HCT116 (cell line): ENCODE measurements at regions not wholly inside any gene's neighbourhood (a gene's known extent, or its start where the extent isn't known, plus 50 kb on each side); places are given as distances from the start of the nearest gene placed in this dataset.

Experiments used
- ATAC-seq: fragments of 200-7000 bp; cut with Tn5 transposase; 2 replicates; pipeline ENCODE4 v1.9.1; 2020; ENCODE audit warnings: mild to moderate bottlenecking, moderate library complexity
- BruUV-seq: library from RNA; stranded (reverse); fragments of 400-500 nt; replicated peaks from 2 replicates; lab custom pipeline; 2021; lab: Mats Ljungman, UMichigan
- CTCF ChIA-PET: fragments of 300-600 bp; sonication (Branson Sonifier 250); formaldehyde crosslinking; loops from one replicate; lab custom pipeline; 2021; ENCODE audit warnings: antibody characterized with exemption; lab: Charles Lee
- POLR2A ChIA-PET: fragments of 300-600, 350-600 bp; sonication (Branson Sonifier 250); formaldehyde crosslinking; loops from one replicate; lab custom pipeline; 2021; ENCODE audit warnings: antibody characterized with exemption; lab: Charles Lee
- RAD21 ChIA-PET, 2 experiments: fragments of 300-600 bp; sonication (Branson Sonifier 250); formaldehyde crosslinking; loops; one replicate each; lab custom pipeline; 2023; ENCODE audit warnings: low total read pairs in 2 of 2; ENCODE audit not compliant: uncharacterized antibody in 2 of 2, unreplicated experiment in 2 of 2, low non-redundant PET in 1 of 2; lab: Charles Lee
- DNase-seq: peaks from one replicate; pipeline ENCODE4 v3.0.0-alpha.2; 2010; ENCODE audit warnings: low read depth, low spot score
- H2AFZ ChIP-seq: fragments of 200-600 bp; shearing (Covaris generic), sonication (generic); 2 replicates; pipeline ENCODE4 v1.6.1; 2017; ENCODE audit warnings: low read depth, mixed run types, mixed read lengths, antibody characterized with exemption, low read length; ENCODE audit not compliant: poor library complexity, severe bottlenecking
- H3K27ac ChIP-seq: 2 replicates; pipeline ENCODE4 v1.5.1; 2012; ENCODE audit warnings: low read depth, low read length
- H3K27me3 ChIP-seq: fragments of 200-600 bp; sonication (generic); 2 replicates; pipeline ENCODE4 v1.6.1; 2016; ENCODE audit warnings: mixed run types, low read length, mixed read lengths; ENCODE audit not compliant: insufficient read depth
- H3K36me3 ChIP-seq, 2 experiments: fragments of 200-500 bp in 1 of 2; fragments of 200-600 bp in 1 of 2; sonication (Bioruptor generic) in 1 of 2; sonication (generic) in 1 of 2; 2 replicates each; pipeline versions ENCODE4 v1.5.1 to v1.6.1; 2014 to 2016; ENCODE audit warnings: low read length in 2 of 2, inconsistent platforms in 1 of 2, mixed read lengths in 1 of 2, mixed run types in 1 of 2; ENCODE audit not compliant: insufficient read depth in 2 of 2, control insufficient read depth in 1 of 2
- H3K4me1 ChIP-seq, 2 experiments: fragments of 200-600 bp in 1 of 2; sonication (generic) in 1 of 2; 2 replicates each; pipeline versions ENCODE4 v1.5.1 to v1.6.1; 2012 to 2017; ENCODE audit warnings: low read length in 2 of 2, inconsistent platforms in 1 of 2, mild to moderate bottlenecking in 1 of 2, mixed read lengths in 1 of 2, mixed run types in 1 of 2, moderate library complexity in 1 of 2; ENCODE audit not compliant: insufficient read depth in 2 of 2, control insufficient read depth in 1 of 2
- H3K4me2 ChIP-seq: fragments of 200-600 bp; sonication (generic); 2 replicates; pipeline ENCODE4 v1.6.1; 2017; ENCODE audit warnings: mixed run types, low read length, mixed read lengths
- H3K4me3 ChIP-seq, 2 experiments: fragments of 200-600 bp in 1 of 2; sonication (generic) in 1 of 2; replicated peaks in 1 of 2; 2 replicates each; pipeline ENCODE4 v1.5.1; 2011 to 2016; ENCODE audit warnings: low read length in 2 of 2, control low read depth in 1 of 2, low read depth in 1 of 2, mild to moderate bottlenecking in 1 of 2, mixed read lengths in 1 of 2, mixed run types in 1 of 2
- H3K79me2 ChIP-seq: fragments of 200-600 bp; sonication (generic); 2 replicates; pipeline ENCODE4 v1.6.1; 2017; ENCODE audit warnings: mild to moderate bottlenecking, mixed run types, low read length, moderate library complexity, mixed read lengths; ENCODE audit not compliant: insufficient read depth
- H3K9ac ChIP-seq: fragments of 200-600 bp; sonication (generic); 2 replicates; pipeline ENCODE4 v1.6.1; 2016; ENCODE audit warnings: low read length, mixed read lengths
- H3K9me2 ChIP-seq: fragments of 200-600 bp; sonication (generic), shearing (Covaris generic); 2 replicates; pipeline ENCODE4 v1.6.1; 2017; ENCODE audit warnings: mixed run types, mild to moderate bottlenecking, moderate library complexity; ENCODE audit not compliant: insufficient read depth
- H3K9me3 ChIP-seq, 2 experiments: fragments of 200-500 bp in 1 of 2; fragments of 200-600 bp in 1 of 2; sonication (Bioruptor generic) in 1 of 2; sonication (generic) in 1 of 2; 2 replicates each; pipeline ENCODE4 v1.6.1; 2014 to 2017; ENCODE audit warnings: low read length in 2 of 2, mixed read lengths in 2 of 2, inconsistent platforms in 1 of 2, low read depth in 1 of 2, mild to moderate bottlenecking in 1 of 2, mixed run types in 1 of 2, moderate library complexity in 1 of 2; ENCODE audit not compliant: control insufficient read depth in 1 of 2, insufficient read depth in 1 of 2
- H4K20me1 ChIP-seq: fragments of 200-600 bp; sonication (generic), shearing (Covaris generic); 2 replicates; pipeline ENCODE4 v1.6.1; 2017; ENCODE audit warnings: mixed run types, mild to moderate bottlenecking, moderate library complexity; ENCODE audit not compliant: insufficient read depth
- CBX3 ChIP-seq: IDR thresholded peaks from 2 replicates; pipeline ENCODE4 v1.6.1; 2012; ENCODE audit warnings: low read depth
- CEBPB ChIP-seq: IDR thresholded peaks from 2 replicates; pipeline ENCODE4 v1.6.1; 2012; ENCODE audit warnings: low read depth
- EGR1 ChIP-seq: IDR thresholded peaks from 2 replicates; pipeline ENCODE4 v1.6.1; 2012; ENCODE audit warnings: low read depth
- EZH2 ChIP-seq: fragments of 200-600 bp; sonication (generic); IDR thresholded peaks from 2 replicates; pipeline ENCODE4 v1.6.1; 2017; ENCODE audit warnings: antibody characterized with exemption, mixed run types
- EZH2phosphoT487 ChIP-seq: fragments of 200-600 bp; IDR thresholded peaks from 2 replicates; pipeline ENCODE4 v1.6.1; 2018; ENCODE audit warnings: antibody characterized with exemption, borderline replicate concordance
- JUND ChIP-seq: IDR thresholded peaks from 2 replicates; pipeline ENCODE4 v1.6.1; 2012
- SIN3A ChIP-seq: IDR thresholded peaks from 2 replicates; pipeline ENCODE4 v1.6.1; 2012; ENCODE audit warnings: low read depth
- SP1 ChIP-seq: IDR thresholded peaks from 2 replicates; pipeline ENCODE4 v1.6.1; 2012; ENCODE audit warnings: low read depth
- TCF7L2 ChIP-seq: IDR thresholded peaks from 2 replicates; pipeline ENCODE4 v1.7.0; 2011; ENCODE audit warnings: borderline replicate concordance, inconsistent platforms; ENCODE audit not compliant: insufficient read depth, insufficient read length; ENCODE audit errors: extremely low read depth
- ZFX ChIP-seq: fragments of 450-650 bp; IDR thresholded peaks from 2 replicates; pipeline ENCODE4 v1.6.1; 2017
- intact Hi-C: fragments of 100-400 bp; cut with micrococcal nuclease; formaldehyde crosslinking; loops from 2 replicates; pipeline ENCODE4 v1.10.0; 2022
- TF ChIP-seq, protein P1 (sequence below): IDR thresholded peaks from 2 replicates; pipeline ENCODE4 v1.6.1; 2012; ENCODE audit warnings: low read depth
- TF ChIP-seq, protein P2 (sequence below), 3 experiments: fragments of 200-600 bp in 1 of 3; sonication (generic) in 1 of 3; IDR thresholded peaks in 2 of 3; conservative IDR thresholded peaks in 1 of 3; 2 replicates each; pipeline ENCODE4 v1.5.1; 2012 to 2017; ENCODE audit warnings: low read depth in 2 of 3, low read length in 2 of 3, antibody characterized with exemption in 1 of 3, borderline replicate concordance in 1 of 3, control low read depth in 1 of 3, mild to moderate bottlenecking in 1 of 3, mixed read lengths in 1 of 3, mixed run types in 1 of 3, moderate library complexity in 1 of 3; ENCODE audit not compliant: insufficient read depth in 1 of 3

DNA sequence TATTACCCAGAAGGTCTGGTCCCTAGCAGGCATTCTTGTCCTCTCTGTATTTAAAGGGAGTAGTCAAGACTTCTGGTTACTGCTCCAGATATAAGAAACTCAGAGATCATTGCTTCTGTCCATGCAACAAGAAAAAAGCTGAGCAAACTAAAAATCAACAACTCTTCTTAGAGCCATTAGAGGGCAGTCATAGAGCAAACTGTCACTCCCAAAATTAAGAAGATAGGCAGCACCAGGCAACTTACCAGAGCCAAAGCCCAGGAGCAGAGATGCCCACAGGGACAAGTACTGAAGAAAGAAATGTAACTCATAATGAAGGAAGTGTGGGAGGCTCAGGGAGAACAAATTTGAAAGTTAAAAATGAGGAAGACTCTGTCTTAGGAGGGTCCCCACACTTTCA, 472.9 kb upstream of the COBL start:
- Histone ChIP-seq H2AFZ (no peak overlapping the region), H3K36me3 (no peaks in the 10 kb centered on the region), H3K27me3 (no peaks in the 10 kb centered on the region), H3K79me2 (no peaks in the 10 kb centered on the region), H3K4me1 (no peaks in the 10 kb centered on the region), H4K20me1 (no peaks in the 10 kb centered on the region; the same call in 1 of the 2 replicates), H3K27ac (no peak overlapping the region), H3K4me2 (no peak overlapping the region), H3K9me3 (no peaks in the 10 kb centered on the region; a peak in 1 of 4 replicates), H3K9ac (no peak overlapping the region), H3K9me2 (no peaks in the 10 kb centered on the region), H3K4me3 (no peak overlapping the region)
- intact Hi-C loops, result no loop called here
- ChIA-PET POLR2A (no interaction called here), RAD21 (no interaction called here), CTCF (no interaction called here)
- no peak for TF ChIP-seq JUND
- BruUV-seq, result no TSS peak
- DNase-seq (no peak), ATAC-seq (no peak)

DNA sequence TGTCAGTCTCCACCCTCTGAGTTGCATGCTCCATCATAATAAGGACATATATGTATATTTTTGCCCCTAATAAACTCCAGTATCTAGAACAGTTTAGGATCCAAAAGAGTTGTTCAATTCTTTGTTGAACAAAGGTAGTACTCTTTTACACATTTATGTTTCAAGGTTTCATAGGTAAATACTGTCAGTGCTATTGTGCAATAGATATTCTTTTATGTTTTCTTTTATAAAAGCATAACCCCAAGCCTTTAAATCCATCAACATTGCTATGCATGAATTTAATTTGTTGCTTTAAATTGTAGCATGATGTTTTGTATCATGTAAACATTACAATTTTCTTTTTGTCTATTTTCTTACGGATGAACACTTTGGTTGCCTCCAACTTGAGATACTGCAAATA, 469.7 kb upstream of the COBL start:
- ChIA-PET CTCF (no interaction called here), POLR2A (no interaction called here), RAD21 (no interaction called here)
- no peaks in the 10 kb centered on the region; a peak in 2 of 4 replicates for H3K9me3 ChIP-seq
- H3K27me3 ChIP-seq, result no peaks in the 10 kb centered on the region
- H3K4me1 ChIP-seq, result no peaks in the 10 kb centered on the region
- intact Hi-C loops, result no loop called here
- H3K4me2 ChIP-seq, result no peak overlapping the region
- DNase-seq (no peak), ATAC-seq (no peak)
- H3K79me2 ChIP-seq, result no peaks in the 10 kb centered on the region
- H3K9ac ChIP-seq, result no peak overlapping the region
- BruUV-seq, result no TSS peak
- H3K36me3 ChIP-seq, result no peaks in the 10 kb centered on the region
- no peak overlapping the region for H2AFZ ChIP-seq
- TF ChIP-seq TCF7L2 (no peak), EZH2phosphoT487 (no peak), ZFX (no peak), EGR1 (no peak), CEBPB (no peak), SIN3A (no peak), EZH2 (no peak), SP1 (no peak), JUND (no peak), CBX3 (no peak)
- TF ChIP-seq, protein P1, sequence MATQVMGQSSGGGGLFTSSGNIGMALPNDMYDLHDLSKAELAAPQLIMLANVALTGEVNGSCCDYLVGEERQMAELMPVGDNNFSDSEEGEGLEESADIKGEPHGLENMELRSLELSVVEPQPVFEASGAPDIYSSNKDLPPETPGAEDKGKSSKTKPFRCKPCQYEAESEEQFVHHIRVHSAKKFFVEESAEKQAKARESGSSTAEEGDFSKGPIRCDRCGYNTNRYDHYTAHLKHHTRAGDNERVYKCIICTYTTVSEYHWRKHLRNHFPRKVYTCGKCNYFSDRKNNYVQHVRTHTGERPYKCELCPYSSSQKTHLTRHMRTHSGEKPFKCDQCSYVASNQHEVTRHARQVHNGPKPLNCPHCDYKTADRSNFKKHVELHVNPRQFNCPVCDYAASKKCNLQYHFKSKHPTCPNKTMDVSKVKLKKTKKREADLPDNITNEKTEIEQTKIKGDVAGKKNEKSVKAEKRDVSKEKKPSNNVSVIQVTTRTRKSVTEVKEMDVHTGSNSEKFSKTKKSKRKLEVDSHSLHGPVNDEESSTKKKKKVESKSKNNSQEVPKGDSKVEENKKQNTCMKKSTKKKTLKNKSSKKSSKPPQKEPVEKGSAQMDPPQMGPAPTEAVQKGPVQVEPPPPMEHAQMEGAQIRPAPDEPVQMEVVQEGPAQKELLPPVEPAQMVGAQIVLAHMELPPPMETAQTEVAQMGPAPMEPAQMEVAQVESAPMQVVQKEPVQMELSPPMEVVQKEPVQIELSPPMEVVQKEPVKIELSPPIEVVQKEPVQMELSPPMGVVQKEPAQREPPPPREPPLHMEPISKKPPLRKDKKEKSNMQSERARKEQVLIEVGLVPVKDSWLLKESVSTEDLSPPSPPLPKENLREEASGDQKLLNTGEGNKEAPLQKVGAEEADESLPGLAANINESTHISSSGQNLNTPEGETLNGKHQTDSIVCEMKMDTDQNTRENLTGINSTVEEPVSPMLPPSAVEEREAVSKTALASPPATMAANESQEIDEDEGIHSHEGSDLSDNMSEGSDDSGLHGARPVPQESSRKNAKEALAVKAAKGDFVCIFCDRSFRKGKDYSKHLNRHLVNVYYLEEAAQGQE, result no peak
- TF ChIP-seq, protein P2, sequence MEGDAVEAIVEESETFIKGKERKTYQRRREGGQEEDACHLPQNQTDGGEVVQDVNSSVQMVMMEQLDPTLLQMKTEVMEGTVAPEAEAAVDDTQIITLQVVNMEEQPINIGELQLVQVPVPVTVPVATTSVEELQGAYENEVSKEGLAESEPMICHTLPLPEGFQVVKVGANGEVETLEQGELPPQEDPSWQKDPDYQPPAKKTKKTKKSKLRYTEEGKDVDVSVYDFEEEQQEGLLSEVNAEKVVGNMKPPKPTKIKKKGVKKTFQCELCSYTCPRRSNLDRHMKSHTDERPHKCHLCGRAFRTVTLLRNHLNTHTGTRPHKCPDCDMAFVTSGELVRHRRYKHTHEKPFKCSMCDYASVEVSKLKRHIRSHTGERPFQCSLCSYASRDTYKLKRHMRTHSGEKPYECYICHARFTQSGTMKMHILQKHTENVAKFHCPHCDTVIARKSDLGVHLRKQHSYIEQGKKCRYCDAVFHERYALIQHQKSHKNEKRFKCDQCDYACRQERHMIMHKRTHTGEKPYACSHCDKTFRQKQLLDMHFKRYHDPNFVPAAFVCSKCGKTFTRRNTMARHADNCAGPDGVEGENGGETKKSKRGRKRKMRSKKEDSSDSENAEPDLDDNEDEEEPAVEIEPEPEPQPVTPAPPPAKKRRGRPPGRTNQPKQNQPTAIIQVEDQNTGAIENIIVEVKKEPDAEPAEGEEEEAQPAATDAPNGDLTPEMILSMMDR (IDR thresholded peaks at IDR 0.05 in 2 of 3, conservative IDR thresholded peaks at IDR 0.05 in 1 of 3; ENCODE audit: borderline replicate concordance in 1 of 3, insufficient read depth in 1 of 3, low read depth in 2 of 3, low read length in 2 of 3), result no peak
- no peak overlapping the region for H3K27ac ChIP-seq
- H3K4me3 ChIP-seq, result no peak overlapping the region
- H4K20me1 ChIP-seq, result no peaks in the 10 kb centered on the region; the same call in 1 of the 2 replicates
- H3K9me2 ChIP-seq, result no peaks in the 10 kb centered on the region
